ENCODE measurements at regions not wholly inside any gene's neighbourhood (a gene's known extent, or its start where the extent isn't known, plus 50 kb on each side); places are given as distances from the start of the nearest gene placed in this dataset.

- Histone ChIP-seq H3K4me2 (replicated peaks; ENCODE audit: low read depth, low read length, poor library complexity, severe bottlenecking) (no peak overlapping the region), H3K27ac (ENCODE audit: low read length in 2 of 2) (no peak overlapping the region), H3K4me3 (ENCODE audit: control extremely low read depth in 1 of 5, extremely low read depth in 1 of 5, insufficient read depth in 1 of 5, low read depth in 2 of 5, low read length in 4 of 5) (no peak overlapping the region), H3K4me1 (ENCODE audit: control insufficient read depth in 2 of 2, insufficient read depth in 2 of 2, low read length in 2 of 2) (no peaks in the 10 kb centered on the region), H3K9me3 (ENCODE audit: control extremely low read depth in 1 of 3, control insufficient read depth in 2 of 3, insufficient read depth in 1 of 3, low read length in 2 of 3) (peaks cover 0 to 7% (median 0%) of the 10 kb centered on the region in 3 donors), H2AFZ (ENCODE audit: insufficient read depth, low read depth, low read length, poor library complexity, severe bottlenecking) (no peak overlapping the region), H3K79me2 (ENCODE audit: control insufficient read depth, insufficient read depth, low read length) (no peaks in the 10 kb centered on the region), H3K27me3 (replicated peaks in 1 of 4; ENCODE audit: control extremely low read depth in 1 of 4, control insufficient read depth in 3 of 4, insufficient read depth in 4 of 4, low read length in 3 of 4) (no peaks in the 10 kb centered on the region), H3K9ac (ENCODE audit: low read length) (no peak overlapping the region), H3K36me3 (replicated peaks in 1 of 2; ENCODE audit: control extremely low read depth in 1 of 2, control insufficient read depth in 1 of 2, extremely low read depth in 1 of 2, insufficient read depth in 2 of 2, low read length in 1 of 2) (no peaks in the 10 kb centered on the region), H4K20me1 (ENCODE audit: control insufficient read depth, insufficient read depth, low read length, poor library complexity, severe bottlenecking) (no peaks in the 10 kb centered on the region)
- DNase-seq (no peak), ATAC-seq (ENCODE audit: low read depth) (no peak)
- 100% methylated on average over 2 of the region's 5 CpGs for WGBS (ENCODE audit: insufficient coverage)
- no peaks in the 10 kb centered on the region for H3K4me1 Mint-ChIP-seq
- no peak overlapping the region for H3K27ac Mint-ChIP-seq
- ChIA-PET CTCF (no interaction called here), POLR2A (no interaction called here)
- no peak overlapping the region for H3K4me3 Mint-ChIP-seq
- peaks cover 5% of the 10 kb centered on the region for H3K27me3 Mint-ChIP-seq
- H3K9me3 Mint-ChIP-seq (ENCODE audit: insufficient read depth) = peaks cover 3% of the 10 kb centered on the region
- intact Hi-C loops (cut with micrococcal nuclease) = no loop called here
- TF ChIP-seq CTCF (IDR thresholded peaks at IDR 0.05) (no peak), EZH2 (IDR thresholded peaks at IDR 0.05; ENCODE audit: borderline replicate concordance, insufficient read depth, low read depth, low read length, poor library complexity, severe bottlenecking) (no peak)
Observed at GRCh38 chr22:49475253-49475652, 352.4 kb downstream of the BRD1 start.

GRCh38 chr22:49473286-49473685 is 354.4 kb downstream of the BRD1 start:
- DNase-seq (no peak), ATAC-seq (ENCODE audit: low read depth) (no peak)
- H4K20me1 ChIP-seq (ENCODE audit: control insufficient read depth, insufficient read depth, low read length, poor library complexity, severe bottlenecking) = no peaks in the 10 kb centered on the region
- no peak overlapping the region for H2AFZ ChIP-seq (ENCODE audit: insufficient read depth, low read depth, low read length, poor library complexity, severe bottlenecking)
- H3K36me3 ChIP-seq (replicated peaks in 1 of 2; ENCODE audit: control extremely low read depth in 1 of 2, control insufficient read depth in 1 of 2, extremely low read depth in 1 of 2, insufficient read depth in 2 of 2, low read length in 1 of 2) = no peaks in the 10 kb centered on the region
- Mint-ChIP-seq H3K9me3 (ENCODE audit: insufficient read depth) (peaks cover 3% of the 10 kb centered on the region), H3K27me3 (no peaks in the 10 kb centered on the region), H3K27ac (no peak overlapping the region), H3K4me1 (no peaks in the 10 kb centered on the region), H3K4me3 (no peak overlapping the region)
- peaks cover 0 to 7% (median 0%) of the 10 kb centered on the region in 3 donors for H3K9me3 ChIP-seq (ENCODE audit: control extremely low read depth in 1 of 3, control insufficient read depth in 2 of 3, insufficient read depth in 1 of 3, low read length in 2 of 3)
- ChIA-PET CTCF (no interaction called here), POLR2A (interaction anchor here (0.7 kb wide), 1 partner anchor 14 kb away, joined by 6 read pairs; no protein-coding TSS in a partner anchor)
- no peak overlapping the region for H3K27ac ChIP-seq (ENCODE audit: low read length in 2 of 2)
- no peaks in the 10 kb centered on the region for H3K79me2 ChIP-seq (ENCODE audit: control insufficient read depth, insufficient read depth, low read length)
- WGBS (ENCODE audit: insufficient coverage) = 91% methylated on average over 8 of the region's 11 CpGs
- no peak for TF ChIP-seq EZH2 (IDR thresholded peaks at IDR 0.05; ENCODE audit: borderline replicate concordance, insufficient read depth, low read depth, low read length, poor library complexity, severe bottlenecking)
- no peaks in the 10 kb centered on the region for H3K4me1 ChIP-seq (ENCODE audit: control insufficient read depth in 2 of 2, insufficient read depth in 2 of 2, low read length in 2 of 2)
- H3K27me3 ChIP-seq (replicated peaks in 1 of 4; ENCODE audit: control extremely low read depth in 1 of 4, control insufficient read depth in 3 of 4, insufficient read depth in 4 of 4, low read length in 3 of 4) = no peaks in the 10 kb centered on the region
- intact Hi-C loops (cut with micrococcal nuclease) = no loop called here
- no peak overlapping the region for H3K9ac ChIP-seq (ENCODE audit: low read length)
- H3K4me3 ChIP-seq (ENCODE audit: control extremely low read depth in 1 of 5, extremely low read depth in 1 of 5, insufficient read depth in 1 of 5, low read depth in 2 of 5, low read length in 4 of 5) = no peak overlapping the region
- no peak overlapping the region for H3K4me2 ChIP-seq (replicated peaks; ENCODE audit: low read depth, low read length, poor library complexity, severe bottlenecking)
